Gastrocnemius medialis (tissue), 4 donors: ENCODE measurements at regions not wholly inside any gene's neighbourhood (a gene's known extent, or its start where the extent isn't known, plus 50 kb on each side); places are given as distances from the start of the nearest gene placed in this dataset.

ENCODE experiments used
- ATAC-seq, 2 donors: fragments of 150-250 bp; one replicate each; pipeline ENCODE4 v1.9.1; 2016
- DNase-seq, 2 donors: peaks; one replicate each; pipeline ENCODE4 v3.0.0-alpha.2; 2019
- H3K27ac ChIP-seq, 4 donors: fragments of 200-600 bp; sonication (generic); 1 replicate in 1 of 4; 2 replicates in 3 of 4; pipeline ENCODE4 v1.5.1; 2016 to 2018; ENCODE audit warnings: mild to moderate bottlenecking in 2 of 4, moderate library complexity in 1 of 4
- H3K27me3 ChIP-seq, 3 donors: fragments of 200-600 bp; sonication (generic) in 2 of 3; 1 replicate in 1 of 3; 2 replicates in 2 of 3; pipeline versions ENCODE4 v1.5.1 to v1.6.0; 2016 to 2019; ENCODE audit warnings: mild to moderate bottlenecking in 1 of 3, moderate library complexity in 1 of 3
- H3K36me3 ChIP-seq, 2 donors: fragments of 200-600 bp; sonication (generic) in 1 of 2; one replicate each; pipeline ENCODE4 v1.5.1; 2017 to 2018
- H3K4me1 ChIP-seq, 2 donors: fragments of 200-600 bp; sonication (generic) in 1 of 2; one replicate each; pipeline ENCODE4 v1.5.1; 2016 to 2017; ENCODE audit warnings: mild to moderate bottlenecking in 2 of 2
- H3K4me3 ChIP-seq, 4 donors: fragments of 200-600 bp; sonication (generic) in 3 of 4; 1 replicate in 1 of 4; 2 replicates in 3 of 4; pipeline ENCODE4 v1.5.1; 2016 to 2019; ENCODE audit warnings: mild to moderate bottlenecking in 2 of 4
- H3K9me3 ChIP-seq, 3 donors: fragments of 200-600 bp; sonication (generic) in 2 of 3; 1 replicate in 1 of 3; 2 replicates in 2 of 3; pipeline ENCODE4 v1.5.1; 2016 to 2019
- POLR2A ChIP-seq, 2 donors: fragments of 450-650 bp; IDR thresholded peaks; one replicate each; pipeline ENCODE4 v1.6.1; 2017; ENCODE audit warnings: antibody characterized with exemption in 2 of 2, mild to moderate bottlenecking in 2 of 2, moderate library complexity in 2 of 2
- in situ Hi-C, 4 donors: fragments of 200-750 bp; cut with MboI; loops; one replicate each; pipeline versions ENCODE4 v1.15.0 to v1.8.0; 2017; ENCODE audit warnings: low sequenced_read_pairs in 4 of 4
- intact Hi-C: fragments of 100-400 bp; cut with DNase I; formaldehyde crosslinking; loops from one replicate; pipeline ENCODE4 v1.15.1; 2023; ENCODE audit warnings: low total_unique reads
- TF ChIP-seq, protein P1 (sequence below), 5 experiments: fragments of 450-650 bp in 3 of 5; fragments of 200-600 bp in 2 of 5; sonication (generic) in 2 of 5; IDR thresholded peaks in 4 of 5; conservative IDR thresholded peaks in 1 of 5; 1 replicate in 4 of 5; 2 replicates in 1 of 5; pipeline ENCODE4 v1.5.1; 2016 to 2019; ENCODE audit warnings: antibody characterized with exemption in 5 of 5, mild to moderate bottlenecking in 3 of 5, moderate library complexity in 3 of 5

DNA sequence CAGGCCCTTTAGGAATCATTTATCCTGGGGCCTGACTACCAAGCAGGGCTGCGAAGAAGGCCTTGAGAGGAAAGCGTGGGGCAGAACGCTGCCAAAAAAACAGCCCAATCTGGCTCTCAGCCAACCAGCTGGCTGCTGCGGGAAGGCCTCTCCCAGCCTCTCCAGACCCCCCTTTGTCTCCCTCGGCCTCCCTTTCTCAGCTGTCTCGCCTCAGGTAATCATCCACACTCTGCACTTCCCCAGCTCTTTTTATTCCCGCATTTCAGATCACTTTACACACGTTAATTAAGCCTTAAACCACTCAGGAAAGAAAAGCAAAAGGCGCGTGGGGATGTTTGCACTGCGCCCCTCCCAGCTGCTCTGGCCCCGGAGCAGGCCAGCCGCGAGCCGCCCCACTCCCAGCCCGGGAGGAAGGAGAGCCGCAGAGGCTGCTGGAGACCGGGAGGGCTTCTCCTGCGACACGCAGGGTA, 208.2 kb upstream of the FOXN3 start:
- no peaks in the 10 kb centered on the region for H3K27me3 ChIP-seq
- ATAC-seq = peak in 1 of 2 donors; percentile 32
- H3K9me3 ChIP-seq = no peaks in the 10 kb centered on the region
- H3K36me3 ChIP-seq = no peaks in the 10 kb centered on the region
- peaks cover 2 to 16% of the 10 kb centered on the region in 2 donors for H3K4me1 ChIP-seq
- peak overlapping the region; percentile 8 to 60 (median 49) for H3K27ac ChIP-seq
- in situ Hi-C loops (no loop called here), intact Hi-C loops (loop anchor here (2.0 kb wide), 1 partner anchor 34 kb away; no protein-coding TSS in a partner anchor)
- DNase-seq = no peak
- TF ChIP-seq, protein P1, sequence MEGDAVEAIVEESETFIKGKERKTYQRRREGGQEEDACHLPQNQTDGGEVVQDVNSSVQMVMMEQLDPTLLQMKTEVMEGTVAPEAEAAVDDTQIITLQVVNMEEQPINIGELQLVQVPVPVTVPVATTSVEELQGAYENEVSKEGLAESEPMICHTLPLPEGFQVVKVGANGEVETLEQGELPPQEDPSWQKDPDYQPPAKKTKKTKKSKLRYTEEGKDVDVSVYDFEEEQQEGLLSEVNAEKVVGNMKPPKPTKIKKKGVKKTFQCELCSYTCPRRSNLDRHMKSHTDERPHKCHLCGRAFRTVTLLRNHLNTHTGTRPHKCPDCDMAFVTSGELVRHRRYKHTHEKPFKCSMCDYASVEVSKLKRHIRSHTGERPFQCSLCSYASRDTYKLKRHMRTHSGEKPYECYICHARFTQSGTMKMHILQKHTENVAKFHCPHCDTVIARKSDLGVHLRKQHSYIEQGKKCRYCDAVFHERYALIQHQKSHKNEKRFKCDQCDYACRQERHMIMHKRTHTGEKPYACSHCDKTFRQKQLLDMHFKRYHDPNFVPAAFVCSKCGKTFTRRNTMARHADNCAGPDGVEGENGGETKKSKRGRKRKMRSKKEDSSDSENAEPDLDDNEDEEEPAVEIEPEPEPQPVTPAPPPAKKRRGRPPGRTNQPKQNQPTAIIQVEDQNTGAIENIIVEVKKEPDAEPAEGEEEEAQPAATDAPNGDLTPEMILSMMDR (IDR thresholded peaks at IDR 0.05 in 4 of 5, conservative IDR thresholded peaks at IDR 0.05 in 1 of 5) = no peak
- H3K4me3 ChIP-seq = peak overlapping the region in 1 of 4 donors; percentile 10

DNA sequence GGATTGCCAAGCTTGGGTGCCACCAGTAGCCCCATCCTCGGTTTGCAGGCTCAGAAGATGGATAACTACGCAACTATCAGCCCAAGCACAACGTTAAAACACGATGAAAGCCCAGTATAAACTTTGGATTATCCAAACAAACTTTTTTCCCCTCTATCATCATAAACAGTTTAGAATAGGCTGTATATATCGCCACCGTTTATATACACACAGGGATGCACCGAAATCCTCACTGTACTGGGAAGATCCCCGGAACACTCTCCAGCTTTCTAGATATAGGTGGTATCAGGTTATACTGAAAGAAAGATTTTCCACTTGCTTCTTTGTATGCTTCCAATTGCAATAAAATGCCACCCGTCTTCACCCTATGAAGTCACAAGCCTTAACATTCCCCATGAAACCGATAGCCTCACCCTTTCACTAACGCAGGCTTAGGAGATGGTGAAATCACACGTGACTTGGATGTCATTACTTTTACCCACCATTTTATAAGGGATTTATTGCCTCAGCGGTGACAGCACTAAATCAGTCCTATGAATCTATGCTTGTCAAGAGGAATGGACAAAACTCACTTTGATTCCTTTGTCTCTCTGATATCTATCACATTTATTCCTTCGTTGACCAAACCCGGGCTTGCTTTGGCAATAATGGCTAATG, 207.6 kb upstream of the FOXN3 start:
- intact Hi-C loops (loop anchor here (2.0 kb wide), 1 partner anchor 34 kb away; no protein-coding TSS in a partner anchor), in situ Hi-C loops (no loop called here)
- no peak for TF ChIP-seq POLR2A (IDR thresholded peaks at IDR 0.05)
- TF ChIP-seq, protein P1 (IDR thresholded peaks at IDR 0.05 in 4 of 5, conservative IDR thresholded peaks at IDR 0.05 in 1 of 5) = no peak
- Histone ChIP-seq H3K9me3 (no peaks in the 10 kb centered on the region), H3K27me3 (no peaks in the 10 kb centered on the region), H3K4me3 (peak overlapping the region in 1 of 4 donors; percentile 10), H3K27ac (peak overlapping the region; percentile 8 to 60 (median 49)), H3K36me3 (no peaks in the 10 kb centered on the region), H3K4me1 (peaks cover 3 to 16% of the 10 kb centered on the region in 2 donors)
- DNase-seq (peak in 1 of 2 donors; percentile 22), ATAC-seq (peak; percentile 85 to 95)

DNA sequence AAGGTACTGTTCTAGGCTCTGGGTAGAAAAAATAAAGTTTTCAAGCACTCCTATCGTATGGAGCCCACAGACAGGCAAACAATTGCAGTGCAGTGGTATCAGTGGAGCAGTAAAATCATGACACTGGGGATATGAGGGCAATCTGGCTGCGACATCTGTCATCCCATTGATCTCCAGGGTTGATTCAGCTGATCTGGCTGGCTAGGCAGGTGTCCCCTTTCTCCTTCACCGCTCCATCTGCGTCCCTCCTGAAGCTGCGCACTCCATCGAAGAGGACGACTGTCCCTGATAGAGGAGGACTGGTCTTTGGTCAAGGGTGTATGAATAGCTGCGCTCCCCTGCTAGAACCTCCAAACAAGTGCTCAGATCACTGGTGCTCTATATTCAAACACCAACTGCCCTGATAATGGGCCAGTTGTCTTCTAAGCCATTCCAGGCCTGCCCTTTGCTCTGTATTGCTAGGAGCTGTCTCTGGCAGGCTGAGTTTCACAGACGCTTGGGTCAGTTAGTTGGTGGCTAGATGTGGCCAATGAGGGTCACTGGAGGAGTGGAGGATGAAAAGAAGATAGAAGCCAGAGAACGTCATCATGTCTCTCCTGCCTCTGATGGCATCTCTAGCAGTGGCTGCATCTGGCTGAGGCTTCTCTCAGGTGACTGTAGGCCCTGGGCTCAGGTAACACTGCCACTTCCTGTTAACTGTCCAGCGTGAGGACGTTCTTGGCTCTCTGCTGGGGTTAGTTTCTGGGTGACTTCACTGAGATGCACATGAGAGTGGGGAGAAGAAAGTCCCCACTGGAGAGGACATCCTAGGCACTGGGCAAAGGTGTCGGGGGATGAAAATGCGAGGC, 205.0 kb upstream of the FOXN3 start:
- ATAC-seq = no peak
- in situ Hi-C loops = no loop called here
- no peak for TF ChIP-seq POLR2A (IDR thresholded peaks at IDR 0.05)
- TF ChIP-seq, protein P1 (IDR thresholded peaks at IDR 0.05 in 4 of 5, conservative IDR thresholded peaks at IDR 0.05 in 1 of 5) = no peak
- intact Hi-C loops = no loop called here
- DNase-seq = no peak
- no peak overlapping the region for H3K4me3 ChIP-seq
- H3K4me1 ChIP-seq = peaks cover 15 to 27% of the 10 kb centered on the region in 2 donors
- H3K9me3 ChIP-seq = no peaks in the 10 kb centered on the region
- no peaks in the 10 kb centered on the region for H3K27me3 ChIP-seq
- H3K36me3 ChIP-seq = no peaks in the 10 kb centered on the region
- H3K27ac ChIP-seq = no peak overlapping the region

DNA sequence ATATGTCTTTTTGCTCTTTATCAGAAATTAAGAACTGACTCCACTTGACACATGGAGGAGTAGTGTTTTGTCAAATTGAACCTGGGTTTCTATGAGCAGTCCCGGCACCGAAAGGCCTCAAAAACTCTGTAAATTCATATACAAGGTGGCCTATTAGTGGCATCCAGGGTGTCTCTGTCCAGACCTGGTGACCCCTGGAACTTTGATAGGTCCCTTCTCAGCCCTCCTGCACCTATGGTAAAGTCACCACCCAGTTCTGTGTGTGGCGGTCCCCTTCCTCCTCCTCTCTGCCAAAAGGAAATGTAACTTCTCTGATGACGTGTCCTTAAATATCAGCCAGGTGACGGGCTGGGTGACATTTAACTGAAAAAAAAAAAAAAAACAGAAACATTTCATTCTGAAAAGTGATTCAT, 204.0 kb upstream of the FOXN3 start:
- Histone ChIP-seq H3K27me3 (no peaks in the 10 kb centered on the region), H3K27ac (no peak overlapping the region), H3K4me1 (peaks cover 22 to 37% of the 10 kb centered on the region in 2 donors), H3K36me3 (no peaks in the 10 kb centered on the region), H3K4me3 (no peak overlapping the region), H3K9me3 (no peaks in the 10 kb centered on the region)
- intact Hi-C loops = no loop called here
- DNase-seq (no peak), ATAC-seq (no peak)
- TF ChIP-seq, protein P1 (IDR thresholded peaks at IDR 0.05 in 4 of 5, conservative IDR thresholded peaks at IDR 0.05 in 1 of 5) = no peak
- no peak for TF ChIP-seq POLR2A (IDR thresholded peaks at IDR 0.05)
- in situ Hi-C loops = no loop called here
